UCSD-AML1 (cell line): ENCODE measurements at regions not wholly inside any gene's neighbourhood (a gene's known extent, or its start where the extent isn't known, plus 50 kb on each side); places are given as distances from the start of the nearest gene placed in this dataset.
A peak's percentile ranks its signal among the peaks of the same experiment; 100 is the strongest.

Source experiments
- DNase-seq: peaks from one replicate; lab custom pipeline; 2025; ENCODE audit not compliant: unreplicated experiment; lab: John Stamatoyannopoulos, UW

DNA sequence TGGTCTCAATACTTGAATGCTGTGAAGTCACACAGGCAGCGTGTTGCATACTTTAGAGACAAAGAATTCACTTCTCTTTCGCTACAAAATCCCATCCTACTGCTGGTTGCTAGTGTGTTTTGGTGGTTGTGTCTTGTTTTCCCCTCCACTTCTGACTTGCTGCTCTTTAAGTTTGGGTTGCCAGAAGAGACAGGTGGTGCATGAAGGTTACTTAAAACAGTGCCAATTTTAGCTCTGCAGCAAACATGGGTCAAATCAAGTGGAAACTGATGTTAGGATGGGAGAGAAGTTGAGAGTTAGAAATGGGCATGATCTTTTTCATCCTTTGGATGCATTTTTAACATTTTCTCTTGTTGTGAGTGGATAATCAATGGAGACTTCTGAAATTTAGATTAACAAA is 136.2 kb upstream of the KCNH7 start:
- DNase-seq: no peak

GRCh38 chr2:162972383-162972782 is 133.8 kb upstream of the KCNH7 start:
- no peak for DNase-seq

DNA sequence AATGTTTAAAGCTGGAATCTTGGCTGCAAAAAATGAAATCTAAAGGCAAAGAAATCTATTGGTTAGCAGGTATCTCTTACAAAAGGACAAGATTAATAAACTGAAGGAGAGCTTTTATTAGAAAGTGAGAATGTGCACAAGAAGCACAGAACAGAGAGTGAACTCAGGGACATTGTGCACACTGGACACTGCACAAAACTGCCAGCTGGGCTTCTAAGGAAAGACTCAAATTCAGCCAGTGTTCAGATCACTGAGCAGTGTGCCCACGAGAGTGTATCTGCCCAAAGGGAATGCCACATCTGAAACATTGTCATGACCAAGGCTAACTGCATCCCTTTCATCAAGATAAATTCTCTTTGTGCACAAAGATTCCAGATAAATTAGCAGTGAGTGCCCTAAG is 129.7 kb upstream of the KCNH7 start:
- DNase-seq: no peak

- DNase-seq: no peak
Measured at GRCh38 chr2:162967811-162968210, 129.2 kb upstream of the KCNH7 start.

GRCh38 chr2:162967147-162967546 is 128.6 kb upstream of the KCNH7 start:
- DNase-seq: no peak

- DNase-seq: no peak
Measured at GRCh38 chr2:162965191-162965590, 126.6 kb upstream of the KCNH7 start.

DNA sequence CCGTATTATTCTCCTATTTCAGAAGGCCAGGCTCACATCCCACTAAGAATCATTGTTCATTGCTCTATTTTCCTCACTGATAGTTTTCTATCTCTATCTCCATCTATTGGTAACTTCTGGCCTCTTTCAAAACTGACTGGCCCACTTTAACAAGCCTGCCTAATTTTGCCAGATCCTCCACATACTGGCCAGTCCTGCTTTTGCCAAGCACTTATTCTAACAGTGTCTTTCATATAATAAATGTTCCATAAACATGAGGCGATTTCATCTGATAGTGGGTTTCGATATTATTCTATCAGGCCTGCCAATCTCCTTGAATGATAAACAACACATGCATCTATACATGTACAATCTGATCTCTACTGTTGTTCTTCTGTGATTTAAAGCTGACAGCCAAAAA is 125.9 kb upstream of the KCNH7 start:
- no peak for DNase-seq

DNA sequence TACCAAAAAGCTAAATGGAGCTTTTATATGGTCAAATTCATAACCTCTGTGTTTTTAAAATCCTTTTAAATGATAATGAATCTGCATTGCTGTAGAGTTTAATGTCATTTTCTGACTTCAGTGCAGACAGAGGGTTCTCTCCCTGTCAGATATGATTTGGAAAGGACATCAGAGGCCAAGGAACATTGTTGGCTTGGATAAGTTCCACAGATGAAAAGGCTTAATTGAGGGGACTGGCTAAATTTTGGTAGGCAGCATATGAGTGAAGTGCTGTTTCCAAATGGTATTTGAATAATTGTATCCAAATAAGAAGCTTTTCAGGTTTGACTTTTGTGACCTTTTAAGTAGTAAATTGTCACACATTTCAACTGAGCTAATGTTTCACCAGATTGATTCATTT is 124.6 kb upstream of the KCNH7 start:
- no peak for DNase-seq

- DNase-seq: no peak
Measured at GRCh38 chr2:162945785-162946184, 107.2 kb upstream of the KCNH7 start.

GRCh38 chr2:162938387-162938786 is 99.8 kb upstream of the KCNH7 start:
- peak; percentile 4 for DNase-seq

DNA sequence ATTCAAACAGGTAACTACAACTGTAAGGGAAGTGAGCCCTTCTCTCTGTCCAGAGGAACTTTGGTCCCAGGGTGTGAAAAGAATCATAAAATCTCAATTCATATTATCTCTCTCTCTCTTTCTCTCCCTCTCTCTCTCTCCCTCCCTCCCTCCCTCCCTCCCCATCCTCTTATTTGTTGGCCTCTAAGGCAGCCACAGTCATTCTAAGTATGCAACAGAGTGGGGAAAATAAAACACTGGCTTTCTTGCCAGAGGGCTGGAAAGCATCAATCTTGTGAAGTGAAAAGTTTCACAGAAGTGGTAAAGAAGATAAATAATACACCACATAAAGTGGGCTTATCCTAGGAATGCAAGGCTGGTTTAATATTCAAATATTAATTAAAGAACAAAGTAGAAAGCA is 95.6 kb upstream of the KCNH7 start:
- DNase-seq: no peak

GRCh38 chr2:162932416-162932815 is 93.8 kb upstream of the KCNH7 start:
- DNase-seq: no peak

DNA sequence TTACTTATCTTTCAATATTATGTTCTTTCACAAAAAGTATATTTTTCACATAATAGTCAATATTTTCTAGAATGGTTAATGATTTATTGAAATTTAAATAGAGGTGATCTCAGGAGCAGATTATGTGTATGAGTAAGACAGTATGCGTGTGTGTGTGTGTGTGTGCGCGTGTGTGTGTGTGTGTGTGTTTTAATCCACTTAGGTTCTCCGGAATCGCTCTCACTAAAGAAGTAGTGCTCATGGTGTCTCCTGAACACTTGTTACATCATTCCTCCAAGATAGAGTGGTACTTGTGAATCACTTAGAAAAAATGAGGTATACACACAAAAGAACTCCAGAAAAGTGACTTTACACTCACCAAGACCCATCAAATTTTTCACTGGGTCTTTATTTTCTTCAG is 91.0 kb upstream of the KCNH7 start:
- DNase-seq: no peak

DNA sequence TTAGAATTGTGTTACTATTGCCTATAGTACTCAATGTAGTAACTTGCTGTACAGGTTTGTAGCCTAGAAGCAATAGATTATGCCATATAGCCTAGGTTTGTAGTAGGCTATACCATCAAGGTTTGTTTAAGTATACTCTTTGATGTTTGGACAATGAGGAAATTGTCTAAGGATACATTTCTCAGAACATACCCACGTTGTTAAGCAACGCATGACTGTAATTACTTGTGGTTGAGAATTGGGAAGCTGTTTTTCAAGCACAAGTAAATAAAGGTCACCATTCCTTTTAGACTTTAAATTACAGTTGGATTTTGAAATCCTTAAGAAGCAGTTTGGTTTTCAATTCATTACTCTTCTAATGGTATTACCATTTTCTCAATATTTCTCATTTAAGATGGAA is 89.8 kb upstream of the KCNH7 start:
- no peak for DNase-seq

GRCh38 chr2:162926907-162927306 is 88.3 kb upstream of the KCNH7 start:
- DNase-seq: no peak

- no peak for DNase-seq
Measured at GRCh38 chr2:162926501-162926900, 87.9 kb upstream of the KCNH7 start.

- no peak for DNase-seq
Measured at GRCh38 chr2:162925595-162925994, 87.0 kb upstream of the KCNH7 start.

DNA sequence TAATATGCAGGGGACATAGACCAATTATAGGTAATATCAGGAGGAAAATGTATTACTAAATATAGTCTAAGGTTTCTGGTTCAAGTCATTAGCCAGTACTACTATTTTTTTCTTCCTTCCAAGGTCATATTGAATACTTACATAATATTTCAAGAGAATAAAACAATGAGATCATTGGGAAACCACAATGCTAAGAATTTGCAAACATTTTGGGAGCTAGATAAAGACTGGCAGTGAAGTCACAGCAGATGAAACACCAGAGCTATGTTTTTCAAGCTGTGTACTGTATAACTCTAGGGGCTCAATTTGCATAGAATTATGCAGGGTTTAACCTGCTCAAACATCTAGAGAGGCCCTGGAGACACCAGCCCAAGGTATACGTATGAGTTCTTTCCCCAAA is 80.5 kb upstream of the KCNH7 start:
- no peak for DNase-seq

- no peak for DNase-seq
Measured at GRCh38 chr2:162917626-162918025, 79.1 kb upstream of the KCNH7 start.

GRCh38 chr2:162916286-162916801 is 77.8 kb upstream of the KCNH7 start:
- no peak for DNase-seq

DNA sequence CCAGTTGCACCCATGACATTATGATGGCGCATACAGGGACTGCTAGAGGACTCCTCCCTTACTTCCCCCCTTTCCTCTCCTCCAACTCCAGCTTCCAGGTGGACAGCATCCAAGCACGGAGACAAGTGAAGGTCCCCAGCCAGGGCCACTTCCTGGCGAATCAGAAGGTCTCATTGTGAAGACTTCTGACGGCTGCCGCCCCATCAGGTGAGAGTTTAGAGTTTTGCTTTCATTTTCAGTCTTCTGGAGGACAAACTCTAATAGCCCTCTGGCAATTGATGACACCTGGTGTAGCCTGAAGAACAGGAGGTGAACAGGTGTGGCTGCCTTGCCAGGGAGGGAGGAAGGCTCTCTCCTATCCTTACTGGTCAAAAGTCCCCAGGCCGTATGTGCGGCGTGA is 77.3 kb upstream of the KCNH7 start:
- DNase-seq: no peak

DNA sequence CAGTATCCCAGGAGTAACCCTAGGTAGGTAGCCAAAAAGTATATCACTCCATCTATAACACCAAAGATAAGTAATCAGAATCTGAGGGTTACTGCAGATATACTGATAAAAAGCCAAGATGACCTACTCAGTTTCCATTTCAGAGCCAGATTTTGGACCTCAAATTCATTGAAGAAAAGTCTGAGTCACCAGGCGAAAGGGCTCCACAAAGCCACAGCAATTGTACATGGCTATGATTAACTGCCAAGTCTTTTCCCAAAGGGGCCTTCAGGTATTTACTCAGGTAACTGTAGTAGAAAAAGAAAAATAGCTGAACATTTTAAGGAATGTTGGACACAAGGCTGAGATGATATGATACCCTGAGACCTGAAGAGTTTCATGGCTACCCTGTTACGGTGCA is 75.6 kb upstream of the KCNH7 start:
- DNase-seq: no peak

DNA sequence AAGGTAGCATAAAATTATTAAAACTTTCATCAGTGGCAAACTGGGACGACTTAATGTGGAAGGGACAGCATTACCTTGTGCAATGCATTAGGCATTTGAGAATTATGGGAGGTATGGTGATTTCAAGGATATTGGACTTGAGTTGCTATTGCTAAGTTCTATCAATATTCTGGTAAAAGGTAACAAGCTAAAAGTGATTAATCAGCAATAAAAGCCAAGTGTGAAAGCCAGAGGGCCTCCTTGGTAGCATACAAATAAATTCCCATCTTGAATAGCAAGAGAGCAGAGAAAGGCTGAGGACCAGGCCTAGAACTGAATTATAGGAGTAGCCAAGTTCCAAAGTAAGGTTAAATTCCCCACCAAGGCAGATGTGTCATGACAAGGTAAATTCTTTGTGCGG is 74.2 kb upstream of the KCNH7 start:
- DNase-seq: no peak

DNA sequence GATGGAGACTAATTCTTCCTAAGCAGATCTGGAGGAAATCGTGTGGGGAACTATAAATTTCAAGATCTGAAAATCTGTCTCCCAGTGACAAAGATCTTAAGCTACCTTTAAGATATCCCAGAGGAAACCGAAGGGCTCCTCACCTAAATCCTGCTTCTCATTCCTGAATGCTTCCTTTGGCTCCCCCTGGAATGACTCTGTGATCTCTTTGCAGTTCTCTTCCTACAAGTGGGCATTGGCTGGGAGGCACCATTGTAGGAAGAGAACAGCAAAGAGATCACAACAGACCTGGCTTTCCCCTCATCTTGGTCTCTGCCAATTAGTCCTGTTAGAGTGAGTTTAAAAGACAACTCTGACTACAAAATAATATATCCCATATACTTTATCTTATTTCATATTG is 70.0 kb upstream of the KCNH7 start:
- DNase-seq: no peak
